ENCODE measurements at regions not wholly inside any gene's neighbourhood (a gene's known extent, or its start where the extent isn't known, plus 50 kb on each side); places are given as distances from the start of the nearest gene placed in this dataset.
"Not testable (repeated sequence)": the region's sequence is repeated elsewhere in the genome, so short reads cannot be mapped to it uniquely, and the experiment has no call there.

- no peak for DNase-seq
These were observed 665.4 kb upstream of the PABPC4L start for GRCh38 chr4:134867027-134867426.

- DNase-seq = no peak
These were observed 664.1 kb upstream of the PABPC4L start for GRCh38 chr4:134865675-134866074.

- no peak for DNase-seq
These were observed 660.5 kb upstream of the PABPC4L start for GRCh38 chr4:134862116-134862515.

GRCh38 chr4:134848681-134849080, 647.1 kb upstream of the PABPC4L start:
- DNase-seq = no peak

- not testable (repeated sequence) for DNase-seq
These were observed 629.2 kb upstream of the PABPC4L start for GRCh38 chr4:134830741-134831140.

- no peak for DNase-seq
These were observed 611.0 kb upstream of the PABPC4L start for GRCh38 chr4:134812611-134813010.

- no peak for DNase-seq
These were observed 605.7 kb upstream of the PABPC4L start for GRCh38 chr4:134807231-134807745.

- no peak for DNase-seq
These were observed 597.0 kb upstream of the PABPC4L start for GRCh38 chr4:134798573-134798972.

- DNase-seq = no peak
These were observed 585.7 kb upstream of the PABPC4L start for GRCh38 chr4:134787315-134787714.

- DNase-seq = no peak
These were observed 578.7 kb upstream of the PABPC4L start for GRCh38 chr4:134780244-134780643.

GRCh38 chr4:134777606-134778005, 576.0 kb upstream of the PABPC4L start:
- DNase-seq = peak; percentile 13

GRCh38 chr4:134773497-134774000, 572.0 kb upstream of the PABPC4L start:
- DNase-seq = no peak

GRCh38 chr4:134762053-134762452, 560.5 kb upstream of the PABPC4L start:
- DNase-seq = no peak

- DNase-seq = no peak
These were observed 554.8 kb upstream of the PABPC4L start for GRCh38 chr4:134756421-134756820.

GRCh38 chr4:134754301-134755019, 552.9 kb upstream of the PABPC4L start:
- peak; percentile 24 for DNase-seq

GRCh38 chr4:134753390-134753789, 551.8 kb upstream of the PABPC4L start:
- DNase-seq = no peak

GRCh38 chr4:134747108-134747805, 545.7 kb upstream of the PABPC4L start:
- DNase-seq = no peak

- no peak for DNase-seq
These were observed 538.7 kb upstream of the PABPC4L start for GRCh38 chr4:134740290-134740689.

- no peak for DNase-seq
These were observed 534.3 kb upstream of the PABPC4L start for GRCh38 chr4:134735901-134736300.

- DNase-seq = no peak
These were observed 526.1 kb upstream of the PABPC4L start for GRCh38 chr4:134727696-134728095.

GRCh38 chr4:134722306-134722705, 520.7 kb upstream of the PABPC4L start:
- DNase-seq = no peak

- DNase-seq = no peak
These were observed 518.4 kb upstream of the PABPC4L start for GRCh38 chr4:134720030-134720429.

- DNase-seq = no peak
These were observed 507.0 kb upstream of the PABPC4L start for GRCh38 chr4:134708616-134709015.

- no peak for DNase-seq
These were observed 506.4 kb upstream of the PABPC4L start for GRCh38 chr4:134708026-134708425.
